Liver (tissue), 3 donors: ENCODE measurements at regions not wholly inside any gene's neighbourhood (a gene's known extent, or its start where the extent isn't known, plus 50 kb on each side); places are given as distances from the start of the nearest gene placed in this dataset.
A peak's percentile ranks its signal among the peaks of the same experiment; 100 is the strongest.

Experiments used
- ATF3 ChIP-seq: IDR thresholded peaks from 2 replicates; pipeline ENCODE4 v1.6.1; 2016; ENCODE audit warnings: antibody characterized with exemption
- CTCF ChIP-seq: fragments of 150-350 bp; IDR thresholded peaks from 2 replicates; pipeline ENCODE4 v1.5.1; 2017; ENCODE audit warnings: improper control_type of control experiment, low read depth, low read length; ENCODE audit not compliant: missing input control
- FOXA1 ChIP-seq: IDR thresholded peaks from 2 replicates; pipeline ENCODE4 v1.6.1; 2016; ENCODE audit warnings: antibody characterized with exemption
- GABPA ChIP-seq, 2 donors: IDR thresholded peaks in 1 of 2; conservative IDR thresholded peaks in 1 of 2; 2 replicates each; pipeline ENCODE4 v1.6.1; 2016; ENCODE audit warnings: antibody characterized with exemption in 2 of 2, mild to moderate bottlenecking in 1 of 2, moderate library complexity in 1 of 2
- JUND ChIP-seq, 2 donors: IDR thresholded peaks; 2 replicates each; pipeline ENCODE4 v1.6.1; 2016; ENCODE audit warnings: antibody characterized with exemption in 2 of 2
- MAX ChIP-seq: IDR thresholded peaks from 2 replicates; pipeline ENCODE4 v1.6.1; 2016; ENCODE audit warnings: antibody characterized with exemption
- RAD21 ChIP-seq, 2 donors: IDR thresholded peaks; 2 replicates each; pipeline ENCODE4 v1.6.1; 2016; ENCODE audit warnings: antibody characterized with exemption in 2 of 2, mild to moderate bottlenecking in 2 of 2
- REST ChIP-seq: IDR thresholded peaks from 2 replicates; pipeline ENCODE4 v1.6.1; 2016; ENCODE audit warnings: antibody characterized with exemption, mild to moderate bottlenecking
- SP1 ChIP-seq: IDR thresholded peaks from 2 replicates; pipeline ENCODE4 v1.6.1; 2018; ENCODE audit warnings: antibody characterized with exemption, mild to moderate bottlenecking
- TAF1 ChIP-seq: conservative IDR thresholded peaks from 2 replicates; pipeline ENCODE4 v1.6.1; 2016; ENCODE audit warnings: antibody characterized with exemption, mild to moderate bottlenecking
- YY1 ChIP-seq: IDR thresholded peaks from 2 replicates; pipeline ENCODE4 v1.6.1; 2016; ENCODE audit warnings: antibody characterized with exemption, mild to moderate bottlenecking
- donor health status: healthy.
- donor health status: healthy.

- no peak for TF ChIP-seq GABPA (IDR thresholded peaks at IDR 0.05 in 1 of 2, conservative IDR thresholded peaks at IDR 0.05 in 1 of 2)
- TF ChIP-seq CTCF: no peak
- no peak for TF ChIP-seq FOXA1
- TF ChIP-seq RAD21 (IDR thresholded peaks at IDR 0.05): no peak
- no peak for TF ChIP-seq REST
- TF ChIP-seq YY1: no peak
- TF ChIP-seq TAF1: no peak
- no peak for TF ChIP-seq MAX
- TF ChIP-seq SP1: peak; percentile 29
- TF ChIP-seq ATF3: peak; percentile 82
- TF ChIP-seq JUND (IDR thresholded peaks at IDR 0.05): no peak
These were observed 155.5 kb upstream of the AHR start for GRCh38 chr7:17142831-17143541.
